ENCODE measurements at regions not wholly inside any gene's neighbourhood (a gene's known extent, or its start where the extent isn't known, plus 50 kb on each side); places are given as distances from the start of the nearest gene placed in this dataset.

GRCh38 chr5:4068171-4068570 is 472.5 kb downstream of the IRX1 start:
- no peaks in the 10 kb centered on the region for H3K4me1 Mint-ChIP-seq (ENCODE audit: low read depth, unreplicated experiment)
- no peak for DNase-seq
- H3K27me3 Mint-ChIP-seq (ENCODE audit: unreplicated experiment), result peaks cover 2% of the 10 kb centered on the region
- H3K4me3 Mint-ChIP-seq (ENCODE audit: unreplicated experiment), result no peak overlapping the region
- no peak overlapping the region for H3K27ac Mint-ChIP-seq (ENCODE audit: unreplicated experiment)
- H3K9me3 Mint-ChIP-seq (ENCODE audit: unreplicated experiment), result no peaks in the 10 kb centered on the region
- TF ChIP-seq CTCF (IDR thresholded peaks at IDR 0.05; ENCODE audit: partially characterized antibody, unreplicated experiment), result no peak
- no peaks in the 10 kb centered on the region for H3K36me3 Mint-ChIP-seq (ENCODE audit: unreplicated experiment)

- Mint-ChIP-seq H3K9me3 (ENCODE audit: unreplicated experiment) (no peaks in the 10 kb centered on the region), H3K4me3 (ENCODE audit: unreplicated experiment) (no peak overlapping the region), H3K27ac (ENCODE audit: unreplicated experiment) (no peak overlapping the region), H3K36me3 (ENCODE audit: unreplicated experiment) (no peaks in the 10 kb centered on the region), H3K4me1 (ENCODE audit: low read depth, unreplicated experiment) (peaks cover 5% of the 10 kb centered on the region), H3K27me3 (ENCODE audit: unreplicated experiment) (no peaks in the 10 kb centered on the region)
- no peak for TF ChIP-seq CTCF (IDR thresholded peaks at IDR 0.05; ENCODE audit: partially characterized antibody, unreplicated experiment)
- DNase-seq, result no peak
These were observed 482.9 kb downstream of the IRX1 start for GRCh38 chr5:4078544-4078943.

GRCh38 chr5:4079831-4080230 is 484.2 kb downstream of the IRX1 start:
- Mint-ChIP-seq H3K4me3 (ENCODE audit: unreplicated experiment) (no peak overlapping the region), H3K9me3 (ENCODE audit: unreplicated experiment) (no peaks in the 10 kb centered on the region), H3K27ac (ENCODE audit: unreplicated experiment) (no peak overlapping the region), H3K4me1 (ENCODE audit: low read depth, unreplicated experiment) (peaks cover 5% of the 10 kb centered on the region), H3K36me3 (ENCODE audit: unreplicated experiment) (no peaks in the 10 kb centered on the region), H3K27me3 (ENCODE audit: unreplicated experiment) (no peaks in the 10 kb centered on the region)
- no peak for DNase-seq
- TF ChIP-seq CTCF (IDR thresholded peaks at IDR 0.05; ENCODE audit: partially characterized antibody, unreplicated experiment), result no peak

- Mint-ChIP-seq H3K27me3 (ENCODE audit: unreplicated experiment) (no peaks in the 10 kb centered on the region), H3K4me3 (ENCODE audit: unreplicated experiment) (peak overlapping the region; percentile 10), H3K9me3 (ENCODE audit: unreplicated experiment) (no peaks in the 10 kb centered on the region), H3K36me3 (ENCODE audit: unreplicated experiment) (no peaks in the 10 kb centered on the region), H3K4me1 (ENCODE audit: low read depth, unreplicated experiment) (peaks cover 5% of the 10 kb centered on the region), H3K27ac (ENCODE audit: unreplicated experiment) (no peak overlapping the region)
- no peak for DNase-seq
- TF ChIP-seq CTCF (IDR thresholded peaks at IDR 0.05; ENCODE audit: partially characterized antibody, unreplicated experiment), result no peak
These were observed 484.7 kb downstream of the IRX1 start for GRCh38 chr5:4080370-4080769.

- Mint-ChIP-seq H3K9me3 (ENCODE audit: unreplicated experiment) (no peaks in the 10 kb centered on the region), H3K4me1 (ENCODE audit: low read depth, unreplicated experiment) (peaks cover 5% of the 10 kb centered on the region), H3K36me3 (ENCODE audit: unreplicated experiment) (no peaks in the 10 kb centered on the region), H3K4me3 (ENCODE audit: unreplicated experiment) (no peak overlapping the region), H3K27ac (ENCODE audit: unreplicated experiment) (no peak overlapping the region), H3K27me3 (ENCODE audit: unreplicated experiment) (no peaks in the 10 kb centered on the region)
- DNase-seq, result no peak
- no peak for TF ChIP-seq CTCF (IDR thresholded peaks at IDR 0.05; ENCODE audit: partially characterized antibody, unreplicated experiment)
These were observed 485.4 kb downstream of the IRX1 start for GRCh38 chr5:4081059-4081458.

Data from glutamatergic neuron (in vitro differentiated cells).